Body of pancreas (tissue), 4 donors: ENCODE measurements at regions not wholly inside any gene's neighbourhood (a gene's known extent, or its start where the extent isn't known, plus 50 kb on each side); places are given as distances from the start of the nearest gene placed in this dataset.

Source experiments
- ATAC-seq: fragments of 150-250 bp; one replicate; pipeline ENCODE4 v1.9.1; 2016
- DNase-seq, 4 donors: peaks; one replicate each; pipeline ENCODE4 v3.0.0-alpha.2; 2019
- H3K27ac ChIP-seq, 4 donors: fragments of 200-600 bp; sonication (generic); 1 replicate in 3 of 4; 2 replicates in 1 of 4; pipeline versions ENCODE4 v1.5.1 to v1.6.1; 2016 to 2019; ENCODE audit warnings: mild to moderate bottlenecking in 1 of 4, mixed read lengths in 1 of 4, moderate library complexity in 1 of 4
- H3K27me3 ChIP-seq, 2 donors: fragments of 200-600 bp; sonication (generic); one replicate each; pipeline ENCODE4 v1.6.0; 2016; ENCODE audit warnings: mild to moderate bottlenecking in 1 of 2
- H3K36me3 ChIP-seq, 2 donors: fragments of 200-600 bp; sonication (generic); replicated peaks in 1 of 2; 2 replicates each; pipeline ENCODE4 v1.5.1; 2016; ENCODE audit warnings: low read depth in 2 of 2; ENCODE audit not compliant: insufficient read depth in 1 of 2
- H3K4me1 ChIP-seq: fragments of 200-600 bp; sonication (generic); one replicate; pipeline ENCODE4 v1.6.0; 2016
- H3K4me3 ChIP-seq, 2 donors: fragments of 200-600 bp; sonication (generic); 1 replicate in 1 of 2; 2 replicates in 1 of 2; pipeline ENCODE4 v1.5.1; 2016 to 2019
- H3K9me3 ChIP-seq, 3 donors: fragments of 200-600 bp; sonication (generic); 1 replicate in 2 of 3; 2 replicates in 1 of 3; pipeline ENCODE4 v1.5.1; 2016
- CTCF ChIP-seq, 7 experiments: fragments of 450-650 bp in 4 of 7; fragments of 200-600 bp in 3 of 7; sonication (generic) in 3 of 7; IDR thresholded peaks; one replicate each; pipeline ENCODE4 v1.5.1; 2016 to 2019; ENCODE audit warnings: antibody characterized with exemption in 7 of 7
- POLR2A ChIP-seq, 3 donors: fragments of 450-650 bp; IDR thresholded peaks; one replicate each; pipeline ENCODE4 v1.6.1; 2016; ENCODE audit warnings: antibody characterized with exemption in 3 of 3, mild to moderate bottlenecking in 2 of 3
- WGBS, 2 donors: methylation state at CpG; one replicate each; pipeline ENCODE4 v1.1.5; 2017; 5-methylcytosine and 5-hydroxymethylcytosine counted together
- intact Hi-C: fragments of 100-400 bp; cut with DNase I; formaldehyde crosslinking; loops from one replicate; pipeline ENCODE4 v1.15.1; 2023

DNA sequence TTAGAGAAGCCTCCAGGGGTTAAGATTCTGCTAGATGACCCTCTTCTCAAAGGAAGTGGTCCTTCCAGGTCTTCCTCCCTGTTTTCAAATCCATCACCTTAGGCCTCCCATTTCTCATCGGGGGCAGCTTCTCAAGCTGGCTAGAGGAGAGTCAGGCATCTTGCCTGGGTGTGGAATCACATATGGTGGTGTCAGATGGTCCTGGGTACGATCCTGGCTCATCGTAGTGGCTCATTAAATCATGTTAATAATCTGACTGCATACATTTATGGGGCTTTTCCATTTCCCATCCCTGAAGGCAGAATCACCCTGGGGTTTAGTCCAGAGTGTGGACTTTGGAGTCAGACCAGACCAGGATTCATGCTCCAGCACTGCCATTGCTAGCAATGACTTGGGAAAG is 132.6 kb downstream of the RPS24 start:
- DNase-seq, result no peak
- intact Hi-C loops, result no loop called here
- no peaks in the 10 kb centered on the region for H3K9me3 ChIP-seq
- TF ChIP-seq POLR2A (IDR thresholded peaks at IDR 0.05), result no peak
- TF ChIP-seq CTCF (IDR thresholded peaks at IDR 0.05), result no peak
- no peak for ATAC-seq
- H3K27ac ChIP-seq, result no peak overlapping the region
- no peak overlapping the region for H3K4me3 ChIP-seq
- no peaks in the 10 kb centered on the region for H3K36me3 ChIP-seq
- H3K27me3 ChIP-seq, result no peaks in the 10 kb centered on the region
- 83 to 94% methylated on average over 3 of the region's 3 CpGs for WGBS, 2 donors
- no peaks in the 10 kb centered on the region for H3K4me1 ChIP-seq

- 66 to 67% methylated on average over 4 of the region's 4 CpGs for whole genome bisulfite sequencing, 2 donors
- H3K27me3 ChIP-seq, result no peaks in the 10 kb centered on the region
- H3K4me1 ChIP-seq, result no peaks in the 10 kb centered on the region
- no peaks in the 10 kb centered on the region for H3K9me3 ChIP-seq
- H3K36me3 ChIP-seq, result no peaks in the 10 kb centered on the region
- DNase-seq (no peak), ATAC-seq (no peak)
- H3K27ac ChIP-seq, result no peak overlapping the region
- TF ChIP-seq CTCF (IDR thresholded peaks at IDR 0.05), result no peak
- no peak for TF ChIP-seq POLR2A (IDR thresholded peaks at IDR 0.05)
- intact Hi-C loops, result no loop called here
- no peak overlapping the region for H3K4me3 ChIP-seq
Measured at GRCh38 chr10:78169214-78169613, 135.6 kb downstream of the RPS24 start.

DNA sequence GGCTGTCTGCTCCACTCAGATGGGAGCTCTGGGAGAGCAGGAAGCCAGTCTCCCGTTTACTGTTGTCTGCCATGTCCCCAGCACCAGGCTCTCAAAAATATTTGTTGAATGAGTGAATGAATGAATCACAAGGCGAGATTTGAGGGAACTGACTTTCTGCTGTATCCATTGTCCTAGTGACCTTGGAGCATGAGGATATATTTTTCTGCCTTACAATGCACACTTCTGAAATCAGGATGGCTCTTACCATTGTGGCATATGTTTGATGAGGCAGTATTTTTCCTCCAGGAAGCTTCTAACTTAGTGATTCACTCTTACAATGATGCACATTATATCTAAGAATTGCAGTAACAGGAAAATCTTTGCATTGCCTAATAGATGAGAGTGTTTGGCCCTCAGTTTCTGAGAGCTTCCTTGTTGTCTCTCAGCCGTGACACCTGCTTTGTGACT is 136.4 kb downstream of the RPS24 start:
- 77 to 81% methylated on average over 3 of the region's 3 CpGs for WGBS, 2 donors
- ATAC-seq (no peak), DNase-seq (no peak)
- H3K27ac ChIP-seq, result no peak overlapping the region
- H3K4me3 ChIP-seq, result no peak overlapping the region
- H3K27me3 ChIP-seq, result no peaks in the 10 kb centered on the region
- H3K9me3 ChIP-seq, result no peaks in the 10 kb centered on the region
- TF ChIP-seq CTCF (IDR thresholded peaks at IDR 0.05) (no peak), POLR2A (IDR thresholded peaks at IDR 0.05) (no peak)
- no peaks in the 10 kb centered on the region for H3K4me1 ChIP-seq
- no peaks in the 10 kb centered on the region for H3K36me3 ChIP-seq
- intact Hi-C loops, result no loop called here

GRCh38 chr10:78171633-78172400 is 138.2 kb downstream of the RPS24 start:
- no peak overlapping the region for H3K4me3 ChIP-seq
- 79 to 88% methylated on average over 6 of the region's 6 CpGs for WGBS, 2 donors
- no peak overlapping the region for H3K27ac ChIP-seq
- intact Hi-C loops, result no loop called here
- H3K27me3 ChIP-seq, result no peaks in the 10 kb centered on the region
- H3K9me3 ChIP-seq, result no peaks in the 10 kb centered on the region
- no peak for ATAC-seq
- no peak for DNase-seq
- no peak for TF ChIP-seq POLR2A (IDR thresholded peaks at IDR 0.05)
- TF ChIP-seq CTCF (IDR thresholded peaks at IDR 0.05), result no peak
- H3K36me3 ChIP-seq, result no peaks in the 10 kb centered on the region
- no peaks in the 10 kb centered on the region for H3K4me1 ChIP-seq
